HUES6 (cell line): ENCODE measurements at regions not wholly inside any gene's neighbourhood (a gene's known extent, or its start where the extent isn't known, plus 50 kb on each side); places are given as distances from the start of the nearest gene placed in this dataset.

Experiments used
- H3K27ac ChIP-seq: 2 replicates; pipeline ENCODE4 v1.7.0; 2013; ENCODE audit warnings: low read depth, mild to moderate bottlenecking, low read length, inconsistent platforms
- H3K27me3 ChIP-seq: 2 replicates; pipeline ENCODE4 v1.6.1; 2013; ENCODE audit warnings: low read length; ENCODE audit not compliant: control insufficient read depth, insufficient read depth
- H3K36me3 ChIP-seq: 2 replicates; pipeline ENCODE4 v1.6.1; 2013; ENCODE audit warnings: low read length; ENCODE audit not compliant: control insufficient read depth, insufficient read depth
- H3K4me1 ChIP-seq: 2 replicates; pipeline ENCODE4 v1.6.1; 2013; ENCODE audit warnings: low read length; ENCODE audit not compliant: control insufficient read depth, insufficient read depth
- H3K4me3 ChIP-seq: 2 replicates; pipeline ENCODE4 v1.5.1; 2013; ENCODE audit warnings: low read depth, low read length
- H3K9ac ChIP-seq: one replicate; pipeline ENCODE4 v1.6.1; 2013; ENCODE audit warnings: mild to moderate bottlenecking, low read length
- H3K9me3 ChIP-seq: 2 replicates; pipeline ENCODE4 v1.6.1; 2013; ENCODE audit warnings: low read depth, low read length; ENCODE audit not compliant: control insufficient read depth, insufficient read depth

DNA sequence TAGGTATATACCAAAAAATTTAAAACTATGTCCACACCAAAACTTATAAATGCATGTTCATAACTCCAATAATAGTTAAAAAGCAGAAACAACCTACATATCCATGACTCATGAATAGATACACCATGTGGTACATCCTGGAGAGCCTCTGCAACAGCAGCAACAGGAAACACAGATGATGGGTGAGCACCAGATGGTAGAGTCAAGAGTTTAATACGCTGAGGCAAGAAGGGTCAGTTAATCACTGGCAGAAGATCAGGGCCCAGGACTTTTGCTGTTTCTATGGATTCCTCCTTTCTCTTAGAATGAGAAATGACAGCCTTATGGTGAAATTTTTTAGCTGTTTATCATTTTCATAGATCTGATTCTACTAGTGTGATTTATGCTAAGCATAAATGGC is 351.8 kb upstream of the ADAMTSL1 start:
- no peak overlapping the region for H3K27ac ChIP-seq
- H3K4me3 ChIP-seq: no peak overlapping the region
- no peaks in the 10 kb centered on the region for H3K9me3 ChIP-seq
- H3K27me3 ChIP-seq: no peaks in the 10 kb centered on the region
- no peaks in the 10 kb centered on the region for H3K4me1 ChIP-seq
- H3K9ac ChIP-seq: no peak overlapping the region
- H3K36me3 ChIP-seq: no peaks in the 10 kb centered on the region

DNA sequence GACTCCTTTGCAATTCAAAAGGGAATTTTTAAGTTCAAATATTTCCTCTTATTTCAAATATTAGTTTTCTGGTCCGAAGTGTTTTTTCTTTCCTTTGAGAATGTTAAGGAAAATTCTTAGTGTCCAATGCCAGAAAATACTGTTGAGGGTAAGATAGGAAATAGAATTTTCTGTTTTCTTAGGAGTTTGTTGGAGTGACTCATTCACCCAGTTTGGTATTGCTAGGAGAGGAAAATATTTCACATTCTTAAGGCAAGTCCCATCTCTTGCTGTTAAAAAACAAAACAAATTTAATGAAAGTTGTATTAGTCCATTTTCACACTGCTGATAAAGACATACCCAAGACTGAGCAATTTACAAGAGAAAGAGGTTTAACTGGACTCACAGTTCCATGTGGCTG is 349.2 kb upstream of the ADAMTSL1 start:
- H3K4me3 ChIP-seq: no peak overlapping the region
- H3K4me1 ChIP-seq: 0 out of 2 replicates have a peak, but pooled peaks cover 3% of the 10 kb centered on the region
- no peaks in the 10 kb centered on the region for H3K27me3 ChIP-seq
- no peak overlapping the region for H3K9ac ChIP-seq
- H3K9me3 ChIP-seq: no peaks in the 10 kb centered on the region
- no peaks in the 10 kb centered on the region for H3K36me3 ChIP-seq
- no peak overlapping the region for H3K27ac ChIP-seq

DNA sequence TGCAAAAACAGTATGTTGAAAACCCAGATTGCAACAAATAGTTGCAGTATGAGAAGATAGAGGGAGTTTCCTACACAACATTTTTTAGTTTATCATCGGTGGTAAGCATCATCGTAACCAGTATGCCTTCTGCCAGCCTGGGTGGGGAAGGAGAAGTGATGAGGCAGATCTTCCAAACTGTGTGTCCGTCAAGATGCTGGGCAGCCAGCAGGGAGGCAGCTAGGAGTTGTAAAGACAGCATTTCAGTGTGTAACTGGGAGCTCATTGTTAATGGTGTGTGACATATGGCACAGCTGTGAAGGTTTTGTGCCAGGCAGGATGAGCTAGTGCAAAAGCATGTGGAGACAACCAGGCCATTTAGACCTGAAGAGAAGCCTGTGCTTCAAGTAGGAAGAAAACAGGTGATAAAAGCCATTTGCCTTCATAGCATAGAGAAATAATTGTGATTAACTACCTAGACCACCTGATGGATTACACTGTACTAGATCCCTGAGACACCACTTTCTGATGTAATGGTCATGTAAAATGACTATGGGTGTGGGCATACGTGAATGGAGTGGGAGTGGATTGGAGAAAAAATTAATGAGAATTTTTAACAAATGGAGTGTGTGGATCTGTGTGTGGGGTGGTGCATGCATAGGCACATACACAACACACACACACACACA is 347.0 kb upstream of the ADAMTSL1 start:
- Histone ChIP-seq H3K36me3 (no peaks in the 10 kb centered on the region), H3K27me3 (no peaks in the 10 kb centered on the region), H3K9me3 (no peaks in the 10 kb centered on the region), H3K4me3 (no peak overlapping the region), H3K27ac (no peak overlapping the region), H3K9ac (no peak overlapping the region), H3K4me1 (0 out of 2 replicates have a peak, but pooled peaks cover 3% of the 10 kb centered on the region)

- Histone ChIP-seq H3K27me3 (no peaks in the 10 kb centered on the region), H3K27ac (no peak overlapping the region), H3K36me3 (no peaks in the 10 kb centered on the region), H3K4me3 (no peak overlapping the region), H3K9me3 (no peaks in the 10 kb centered on the region), H3K4me1 (0 out of 2 replicates have a peak, but pooled peaks cover 3% of the 10 kb centered on the region), H3K9ac (no peak overlapping the region)
These were observed 346.5 kb upstream of the ADAMTSL1 start for GRCh38 chr9:18127499-18127875.

GRCh38 chr9:18129809-18130334 is 344.1 kb upstream of the ADAMTSL1 start:
- no peak overlapping the region for H3K27ac ChIP-seq
- H3K9me3 ChIP-seq: no peaks in the 10 kb centered on the region
- no peaks in the 10 kb centered on the region for H3K27me3 ChIP-seq
- no peak overlapping the region for H3K9ac ChIP-seq
- 0 out of 2 replicates have a peak, but pooled peaks cover 3% of the 10 kb centered on the region for H3K4me1 ChIP-seq
- no peak overlapping the region for H3K4me3 ChIP-seq
- no peaks in the 10 kb centered on the region for H3K36me3 ChIP-seq

DNA sequence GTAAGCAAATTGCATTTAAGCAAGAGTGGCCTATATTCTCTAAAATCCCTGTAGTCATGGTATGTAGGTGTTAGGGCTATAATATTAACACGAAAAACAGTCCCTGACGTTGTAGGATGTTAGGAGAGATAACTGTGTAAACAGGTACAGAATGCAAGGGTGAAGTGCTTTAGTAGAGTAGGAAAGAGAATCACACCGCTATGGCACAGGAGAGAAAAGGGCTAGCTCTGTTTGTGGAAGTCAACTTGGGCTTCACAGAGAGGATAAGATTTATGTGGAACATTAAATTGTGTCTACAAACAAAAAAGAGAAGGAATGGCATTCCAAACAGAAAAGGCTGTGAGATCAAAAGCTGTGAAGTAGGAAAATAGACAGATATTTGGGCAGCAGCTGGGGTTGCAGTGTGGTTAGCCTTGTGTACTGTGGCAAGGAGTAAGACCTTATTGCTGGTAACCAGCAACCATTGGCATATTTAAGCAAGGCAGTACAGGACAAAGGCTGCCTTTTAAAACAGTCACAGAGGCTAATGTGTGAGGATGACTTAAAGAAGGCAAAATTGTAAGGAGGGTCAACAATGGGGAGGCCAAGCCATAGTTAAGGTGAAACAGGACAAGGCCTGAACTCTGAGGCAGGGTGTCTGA is 337.5 kb upstream of the ADAMTSL1 start:
- H3K36me3 ChIP-seq: no peaks in the 10 kb centered on the region
- no peaks in the 10 kb centered on the region for H3K27me3 ChIP-seq
- no peak overlapping the region for H3K9ac ChIP-seq
- H3K4me3 ChIP-seq: no peak overlapping the region
- H3K4me1 ChIP-seq: no peaks in the 10 kb centered on the region
- no peak overlapping the region for H3K27ac ChIP-seq
- no peaks in the 10 kb centered on the region for H3K9me3 ChIP-seq

GRCh38 chr9:18137815-18138214 is 336.1 kb upstream of the ADAMTSL1 start:
- H3K27me3 ChIP-seq: no peaks in the 10 kb centered on the region
- no peaks in the 10 kb centered on the region for H3K9me3 ChIP-seq
- H3K36me3 ChIP-seq: no peaks in the 10 kb centered on the region
- H3K4me3 ChIP-seq: no peak overlapping the region
- H3K27ac ChIP-seq: no peak overlapping the region
- no peak overlapping the region for H3K9ac ChIP-seq
- no peaks in the 10 kb centered on the region for H3K4me1 ChIP-seq

- Histone ChIP-seq H3K9ac (no peak overlapping the region), H3K36me3 (no peaks in the 10 kb centered on the region), H3K27me3 (no peaks in the 10 kb centered on the region), H3K27ac (no peak overlapping the region), H3K4me1 (no peaks in the 10 kb centered on the region), H3K4me3 (no peak overlapping the region), H3K9me3 (no peaks in the 10 kb centered on the region)
These were observed 335.3 kb upstream of the ADAMTSL1 start for GRCh38 chr9:18138656-18139055.

DNA sequence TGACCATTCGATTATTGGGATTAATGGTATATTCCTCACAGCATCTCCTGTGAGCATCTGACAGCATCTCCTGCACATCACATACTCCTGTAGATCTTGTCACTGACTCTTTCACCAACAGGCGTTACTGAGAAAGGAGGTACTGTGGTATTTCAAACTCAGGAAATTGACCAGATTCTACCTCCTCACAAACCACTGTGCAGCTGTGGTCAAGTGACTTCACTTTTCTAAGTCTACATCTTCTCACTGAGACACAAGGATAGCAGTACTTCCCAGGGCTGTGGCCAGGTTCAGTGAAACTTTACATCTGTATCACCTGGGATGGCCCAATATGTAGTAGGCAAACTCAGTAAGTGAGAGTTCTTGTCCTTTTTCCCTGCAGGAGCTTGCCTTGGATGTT is 332.3 kb upstream of the ADAMTSL1 start:
- Histone ChIP-seq H3K9ac (no peak overlapping the region), H3K27ac (no peak overlapping the region), H3K4me1 (no peaks in the 10 kb centered on the region; the same call in 1 of the 2 replicates), H3K27me3 (no peaks in the 10 kb centered on the region), H3K4me3 (no peak overlapping the region), H3K36me3 (no peaks in the 10 kb centered on the region), H3K9me3 (no peaks in the 10 kb centered on the region)

- no peak overlapping the region for H3K27ac ChIP-seq
- H3K4me3 ChIP-seq: no peak overlapping the region
- no peaks in the 10 kb centered on the region; the same call in 1 of the 2 replicates for H3K4me1 ChIP-seq
- H3K36me3 ChIP-seq: no peaks in the 10 kb centered on the region
- no peaks in the 10 kb centered on the region for H3K9me3 ChIP-seq
- no peak overlapping the region for H3K9ac ChIP-seq
- H3K27me3 ChIP-seq: no peaks in the 10 kb centered on the region
These were observed 330.7 kb upstream of the ADAMTSL1 start for GRCh38 chr9:18143073-18143745.

- Histone ChIP-seq H3K9ac (no peak overlapping the region), H3K27me3 (no peaks in the 10 kb centered on the region), H3K4me3 (no peak overlapping the region), H3K4me1 (no peaks in the 10 kb centered on the region; the same call in 1 of the 2 replicates), H3K36me3 (no peaks in the 10 kb centered on the region), H3K9me3 (no peaks in the 10 kb centered on the region), H3K27ac (no peak overlapping the region)
These were observed 327.6 kb upstream of the ADAMTSL1 start for GRCh38 chr9:18146329-18146728.
